LNCaP clone FGC (cell line): ENCODE measurements at regions not wholly inside any gene's neighbourhood (a gene's known extent, or its start where the extent isn't known, plus 50 kb on each side); places are given as distances from the start of the nearest gene placed in this dataset.

Source experiments
- DNase-seq: peaks from one replicate; pipeline ENCODE4 v3.0.0-alpha.2; 2011; ENCODE audit warnings: low read depth
- H3K4me3 ChIP-seq: 2 replicates; pipeline ENCODE4 v1.5.1; 2011; ENCODE audit warnings: mild to moderate bottlenecking, low read depth, low read length, control low read depth
- TF ChIP-seq, protein P1 (sequence below): IDR thresholded peaks from 2 replicates; pipeline ENCODE4 v1.5.1; 2012; ENCODE audit warnings: mild to moderate bottlenecking; ENCODE audit not compliant: control insufficient read depth, insufficient read depth; ENCODE audit errors: extremely low read depth

DNA sequence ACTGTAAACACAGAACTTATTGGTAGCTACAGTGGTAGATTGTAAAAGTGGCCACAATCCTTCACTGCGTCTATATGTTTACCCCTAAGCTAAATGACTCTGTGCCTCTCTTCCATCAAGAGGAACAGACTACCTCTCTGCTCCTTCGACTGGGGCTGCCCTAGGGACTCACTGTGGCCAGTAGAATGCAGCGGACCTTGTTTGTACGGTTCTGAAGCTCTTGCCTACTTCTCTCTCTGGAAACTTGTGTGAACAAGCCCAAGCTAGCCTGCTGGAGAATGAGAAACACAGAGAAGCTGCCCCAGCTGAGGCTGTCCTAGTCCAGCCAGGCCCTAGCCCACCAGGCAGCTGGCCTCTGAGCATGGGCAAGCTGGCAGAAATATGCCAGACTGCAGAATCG is 140.8 kb upstream of the SLC1A4 start:
- DNase-seq: no peak
- no peak overlapping the region for H3K4me3 ChIP-seq
- TF ChIP-seq, protein P1, sequence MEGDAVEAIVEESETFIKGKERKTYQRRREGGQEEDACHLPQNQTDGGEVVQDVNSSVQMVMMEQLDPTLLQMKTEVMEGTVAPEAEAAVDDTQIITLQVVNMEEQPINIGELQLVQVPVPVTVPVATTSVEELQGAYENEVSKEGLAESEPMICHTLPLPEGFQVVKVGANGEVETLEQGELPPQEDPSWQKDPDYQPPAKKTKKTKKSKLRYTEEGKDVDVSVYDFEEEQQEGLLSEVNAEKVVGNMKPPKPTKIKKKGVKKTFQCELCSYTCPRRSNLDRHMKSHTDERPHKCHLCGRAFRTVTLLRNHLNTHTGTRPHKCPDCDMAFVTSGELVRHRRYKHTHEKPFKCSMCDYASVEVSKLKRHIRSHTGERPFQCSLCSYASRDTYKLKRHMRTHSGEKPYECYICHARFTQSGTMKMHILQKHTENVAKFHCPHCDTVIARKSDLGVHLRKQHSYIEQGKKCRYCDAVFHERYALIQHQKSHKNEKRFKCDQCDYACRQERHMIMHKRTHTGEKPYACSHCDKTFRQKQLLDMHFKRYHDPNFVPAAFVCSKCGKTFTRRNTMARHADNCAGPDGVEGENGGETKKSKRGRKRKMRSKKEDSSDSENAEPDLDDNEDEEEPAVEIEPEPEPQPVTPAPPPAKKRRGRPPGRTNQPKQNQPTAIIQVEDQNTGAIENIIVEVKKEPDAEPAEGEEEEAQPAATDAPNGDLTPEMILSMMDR: no peak

DNA sequence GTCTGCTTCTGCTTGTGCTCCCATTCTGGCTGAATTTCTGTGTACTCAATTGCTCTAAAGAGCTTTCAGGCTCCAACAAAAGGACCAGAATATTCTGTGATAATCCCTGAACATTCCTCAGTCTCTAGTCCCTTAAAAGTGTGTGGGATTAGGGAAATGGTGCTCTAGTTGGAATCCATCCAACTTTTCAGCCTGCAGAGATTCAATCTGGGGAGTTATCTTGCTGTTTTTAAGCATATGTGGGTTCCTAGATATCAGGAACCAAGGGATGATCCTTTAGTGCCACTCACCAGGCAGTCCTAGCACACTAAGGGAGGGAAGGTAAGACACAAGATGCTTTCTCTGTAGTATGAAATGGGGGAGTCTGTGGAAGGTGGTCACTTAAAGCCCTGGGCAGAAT is 140.3 kb upstream of the SLC1A4 start:
- TF ChIP-seq, protein P1: no peak
- no peak for DNase-seq
- H3K4me3 ChIP-seq: no peak overlapping the region

DNA sequence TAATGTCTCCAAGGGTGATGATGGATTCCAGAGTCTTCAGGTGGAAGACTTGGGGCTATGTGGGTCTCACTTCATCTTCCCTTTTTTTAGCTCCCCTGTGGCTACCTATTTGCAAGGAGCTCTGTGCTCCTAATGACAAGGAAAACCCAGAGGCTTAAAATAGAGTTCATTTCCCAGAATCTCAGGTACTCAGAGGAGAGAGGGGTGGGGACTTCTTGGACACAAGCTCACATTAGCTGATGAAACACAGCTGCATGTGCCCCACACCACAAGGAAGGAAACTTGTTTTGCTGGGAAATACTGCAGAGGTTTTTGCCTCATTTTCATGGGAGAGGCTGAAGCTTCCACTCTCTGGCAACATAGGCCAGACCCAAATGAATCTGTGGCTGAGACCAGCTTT is 138.6 kb upstream of the SLC1A4 start:
- no peak overlapping the region for H3K4me3 ChIP-seq
- TF ChIP-seq, protein P1: no peak

DNA sequence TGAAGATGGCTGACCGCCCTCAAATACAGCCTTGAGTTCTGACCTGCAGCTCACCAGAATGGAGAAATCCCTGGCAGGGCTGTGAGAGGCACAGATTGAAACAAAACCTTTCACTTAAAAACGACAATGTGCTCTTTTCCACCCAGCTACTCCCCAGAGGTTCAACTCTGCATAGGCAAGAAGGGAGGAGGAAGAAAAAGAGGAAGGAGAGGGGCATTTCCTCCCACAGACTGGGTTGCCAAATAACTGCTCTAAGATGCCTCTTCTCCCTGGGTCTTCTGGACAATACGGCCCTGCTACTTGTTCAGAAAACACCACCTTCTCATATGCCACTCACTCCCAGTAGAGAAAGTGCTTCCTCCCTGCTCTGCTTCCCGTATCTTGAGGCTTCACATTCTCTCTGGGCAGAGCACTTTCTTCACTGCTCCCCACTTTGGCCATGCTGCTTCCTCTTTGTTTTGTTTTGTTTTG is 136.4 kb upstream of the SLC1A4 start:
- DNase-seq: no peak
- H3K4me3 ChIP-seq: no peak overlapping the region
- TF ChIP-seq, protein P1: no peak

More for the DNA sequence above, 138.6 kb upstream of the SLC1A4 start:
- no peak for DNase-seq

DNA sequence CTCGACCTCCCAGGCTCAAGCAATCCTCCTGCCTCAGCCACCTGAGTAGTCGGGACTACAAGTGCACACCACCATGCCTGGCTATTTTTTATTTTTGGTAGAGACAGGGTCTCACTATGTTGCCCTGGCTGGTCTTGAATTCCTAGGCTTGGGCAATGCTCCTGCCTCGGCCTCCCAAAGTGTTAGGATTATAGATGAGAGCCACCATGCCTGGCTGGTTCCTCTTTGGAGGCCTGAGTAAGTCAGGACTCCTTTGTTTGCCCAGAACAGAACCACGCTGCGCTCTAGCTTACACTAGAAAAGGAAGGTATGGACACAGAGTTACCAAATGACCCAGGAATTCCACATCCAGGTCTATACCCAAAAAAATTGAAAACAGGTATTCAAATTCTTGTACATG is 135.9 kb upstream of the SLC1A4 start:
- DNase-seq: no peak
- H3K4me3 ChIP-seq: no peak overlapping the region
- TF ChIP-seq, protein P1: no peak

DNA sequence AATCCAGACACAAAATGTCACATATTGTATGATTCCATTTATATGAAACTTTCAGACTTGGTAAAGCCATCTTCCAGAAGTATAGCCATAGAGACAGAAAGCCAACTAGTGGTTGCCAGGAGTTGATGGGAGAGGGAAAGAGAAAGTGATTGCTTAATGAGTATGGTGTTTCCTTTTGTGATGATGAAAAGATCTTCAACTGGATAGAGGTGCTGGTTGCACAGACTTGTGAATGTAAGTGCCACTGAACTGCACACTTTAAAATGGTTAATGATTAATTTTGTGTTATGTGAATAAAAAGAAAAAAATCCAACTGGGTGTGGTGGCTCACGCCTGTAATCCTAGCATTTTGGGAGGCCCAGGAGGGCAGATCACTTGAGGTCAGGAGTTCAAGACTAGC is 135.3 kb upstream of the SLC1A4 start:
- no peak for DNase-seq
- H3K4me3 ChIP-seq: no peak overlapping the region
- TF ChIP-seq, protein P1: no peak

DNA sequence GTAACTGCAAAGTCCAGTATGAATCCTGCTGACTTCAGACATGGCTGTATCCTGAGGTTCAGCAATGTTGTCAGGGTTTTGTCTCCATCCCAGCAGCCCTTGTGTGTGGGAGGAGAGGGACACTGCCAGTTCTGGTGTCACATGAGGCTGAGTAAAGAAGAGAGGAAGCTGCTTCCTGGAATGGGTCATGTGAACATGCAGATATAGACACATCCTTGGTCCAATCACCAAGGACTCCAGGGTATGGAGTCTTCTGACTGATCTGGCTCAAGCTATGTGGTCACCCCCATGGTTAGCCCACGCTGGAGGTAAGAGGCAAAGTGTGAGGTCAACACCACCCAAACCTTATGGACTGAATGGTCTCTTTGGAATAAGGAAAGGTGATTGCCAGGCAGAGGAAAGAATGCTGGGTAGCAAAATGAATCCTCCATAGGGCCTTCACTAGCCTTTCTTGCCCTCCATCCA is 134.4 kb upstream of the SLC1A4 start:
- TF ChIP-seq, protein P1: no peak
- no peak for DNase-seq
- no peak overlapping the region for H3K4me3 ChIP-seq
